ENCODE measurements at regions not wholly inside any gene's neighbourhood (a gene's known extent, or its start where the extent isn't known, plus 50 kb on each side); places are given as distances from the start of the nearest gene placed in this dataset.

- TF ChIP-seq CBX8 (IDR thresholded peaks at IDR 0.05; ENCODE audit: borderline replicate concordance, extremely low read depth, low read depth, low read length, poor library complexity, severe bottlenecking) (no peak), RAD21 (CRISPR knock-in tag; conservative IDR thresholded peaks at IDR 0.05 in 1 of 2, IDR thresholded peaks at IDR 0.05 in 1 of 2) (peak in 1 of 2 experiments; percentile 3; a peak in 1 of 4 replicates), SRSF7 (optimal IDR thresholded peaks at IDR 0.05; ENCODE audit: low read depth, low read length) (no peak), KLF6 (CRISPR knock-in tag; IDR thresholded peaks at IDR 0.05; ENCODE audit: borderline replicate concordance) (no peak), VEZF1 (CRISPR knock-in tag; IDR thresholded peaks at IDR 0.05) (no peak), SLC30A9 (CRISPR knock-in tag; IDR thresholded peaks at IDR 0.05) (no peak), ZNF644 (tag; IDR thresholded peaks at IDR 0.05; ENCODE audit: low read depth) (no peak), ZNF707 (CRISPR knock-in tag; conservative IDR thresholded peaks at IDR 0.05) (no peak), NFIX (CRISPR knock-in tag; IDR thresholded peaks at IDR 0.05; ENCODE audit: low read depth) (no peak), GATA2 (CRISPR knock-in tag; IDR thresholded peaks at IDR 0.05) (peak; percentile 43), GTF3C2 (IDR thresholded peaks at IDR 0.05; ENCODE audit: borderline replicate concordance, extremely low read depth, insufficient read length) (no peak), TFE3 (CRISPR knock-in tag; IDR thresholded peaks at IDR 0.05) (no peak), NR4A1 (CRISPR knock-in tag; IDR thresholded peaks at IDR 0.05) (no peak), NR4A1 (tag; IDR thresholded peaks at IDR 0.05) (no peak), ZNF212 (CRISPR knock-in tag; IDR thresholded peaks at IDR 0.05) (no peak), BRD9 (IDR thresholded peaks at IDR 0.05; ENCODE audit: low read depth, partially characterized antibody) (no peak)
- TF ChIP-seq, protein P1, sequence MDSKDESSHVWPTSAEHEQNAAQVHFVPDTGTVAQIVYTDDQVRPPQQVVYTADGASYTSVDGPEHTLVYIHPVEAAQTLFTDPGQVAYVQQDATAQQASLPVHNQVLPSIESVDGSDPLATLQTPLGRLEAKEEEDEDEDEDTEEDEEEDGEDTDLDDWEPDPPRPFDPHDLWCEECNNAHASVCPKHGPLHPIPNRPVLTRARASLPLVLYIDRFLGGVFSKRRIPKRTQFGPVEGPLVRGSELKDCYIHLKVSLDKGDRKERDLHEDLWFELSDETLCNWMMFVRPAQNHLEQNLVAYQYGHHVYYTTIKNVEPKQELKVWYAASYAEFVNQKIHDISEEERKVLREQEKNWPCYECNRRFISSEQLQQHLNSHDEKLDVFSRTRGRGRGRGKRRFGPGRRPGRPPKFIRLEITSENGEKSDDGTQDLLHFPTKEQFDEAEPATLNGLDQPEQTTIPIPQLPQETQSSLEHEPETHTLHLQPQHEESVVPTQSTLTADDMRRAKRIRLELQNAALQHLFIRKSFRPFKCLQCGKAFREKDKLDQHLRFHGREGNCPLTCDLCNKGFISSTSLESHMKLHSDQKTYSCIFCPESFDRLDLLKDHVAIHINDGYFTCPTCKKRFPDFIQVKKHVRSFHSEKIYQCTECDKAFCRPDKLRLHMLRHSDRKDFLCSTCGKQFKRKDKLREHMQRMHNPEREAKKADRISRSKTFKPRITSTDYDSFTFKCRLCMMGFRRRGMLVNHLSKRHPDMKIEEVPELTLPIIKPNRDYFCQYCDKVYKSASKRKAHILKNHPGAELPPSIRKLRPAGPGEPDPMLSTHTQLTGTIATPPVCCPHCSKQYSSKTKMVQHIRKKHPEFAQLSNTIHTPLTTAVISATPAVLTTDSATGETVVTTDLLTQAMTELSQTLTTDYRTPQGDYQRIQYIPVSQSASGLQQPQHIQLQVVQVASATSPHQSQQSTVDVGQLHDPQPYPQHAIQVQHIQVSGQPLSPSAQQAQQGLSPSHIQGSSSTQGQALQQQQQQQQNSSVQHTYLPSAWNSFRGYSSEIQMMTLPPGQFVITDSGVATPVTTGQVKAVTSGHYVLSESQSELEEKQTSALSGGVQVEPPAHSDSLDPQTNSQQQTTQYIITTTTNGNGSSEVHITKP (IDR thresholded peaks at IDR 0.05; ENCODE audit: partially characterized antibody) = no peak
Observed at GRCh38 chr6:163729127-163729872, 314.8 kb downstream of the QKI start (continued).

All from K562 (cell line).